Endothelial cell of umbilical vein (primary cell): ENCODE measurements at regions not wholly inside any gene's neighbourhood (a gene's known extent, or its start where the extent isn't known, plus 50 kb on each side); places are given as distances from the start of the nearest gene placed in this dataset.

ENCODE experiments used
- BruUV-seq: library from RNA; stranded (reverse); fragments of 400-500 nt; replicated peaks from 2 replicates; lab custom pipeline; 2021; lab: Mats Ljungman, UMichigan
- CTCF ChIA-PET: fragments of 300-600, 350-600 bp; sonication (Branson Sonifier 250); formaldehyde crosslinking; loops from one replicate; lab custom pipeline; 2021; ENCODE audit warnings: antibody characterized with exemption, inconsistent platforms; lab: Charles Lee
- POLR2A ChIA-PET: fragments of 300-600, 350-600 bp; sonication (Branson Sonifier 250); formaldehyde crosslinking; loops from one replicate; lab custom pipeline; 2021; ENCODE audit warnings: antibody characterized with exemption, inconsistent platforms; lab: Charles Lee
- DNase-seq: peaks from one replicate; pipeline ENCODE4 v3.0.0-alpha.2; 2011; ENCODE audit warnings: low read depth, low spot score
- FAIRE-seq: peaks from 2 replicates; lab custom pipeline; 2011; peaks lifted over from hg19 to GRCh38; lab: Jason Lieb, UNC
- H2AFZ ChIP-seq: 2 replicates; pipeline ENCODE4 v1.6.0; 2012; ENCODE audit warnings: low read depth, low read length, control low read depth, inconsistent platforms
- H3K27ac ChIP-seq: 2 replicates; pipeline ENCODE4 v1.5.1; 2011; ENCODE audit warnings: low read depth, mild to moderate bottlenecking, control low read depth, low read length, moderate library complexity; ENCODE audit not compliant: insufficient read depth
- H3K27me3 ChIP-seq, 2 experiments: 2 replicates each; pipeline versions ENCODE4 v1.6.0 to v1.6.1; 2011; ENCODE audit warnings: low read length in 2 of 2, mixed read lengths in 1 of 2; ENCODE audit not compliant: control insufficient read depth in 2 of 2, insufficient read depth in 2 of 2
- H3K36me3 ChIP-seq, 2 experiments: 2 replicates in 1 of 2; 3 replicates in 1 of 2; pipeline ENCODE4 v1.5.1; 2011; ENCODE audit warnings: low read length in 2 of 2, mild to moderate bottlenecking in 1 of 2, moderate library complexity in 1 of 2; ENCODE audit not compliant: control insufficient read depth in 2 of 2, insufficient read depth in 2 of 2; ENCODE audit errors: extremely low read depth in 1 of 2
- H3K4me1 ChIP-seq: 3 replicates; pipeline ENCODE4 v1.5.1; 2011; ENCODE audit warnings: mild to moderate bottlenecking, low read length; ENCODE audit not compliant: control insufficient read depth, insufficient read depth; ENCODE audit errors: extremely low read depth
- H3K4me2 ChIP-seq: 2 replicates; pipeline ENCODE4 v1.6.1; 2011; ENCODE audit warnings: low read length, control low read depth, mixed read lengths; ENCODE audit not compliant: insufficient read depth
- H3K4me3 ChIP-seq, 3 experiments: fragments of 200-600 bp in 1 of 3; sonication (generic), shearing (Covaris generic) in 1 of 3; replicated peaks in 1 of 3; 2 replicates each; pipeline ENCODE4 v1.5.1; 2011 to 2016; ENCODE audit warnings: control low read depth in 3 of 3, low read length in 3 of 3, mild to moderate bottlenecking in 2 of 3, inconsistent platforms in 1 of 3, low read depth in 1 of 3, moderate library complexity in 1 of 3; ENCODE audit not compliant: insufficient read depth in 1 of 3
- H3K79me2 ChIP-seq: 2 replicates; pipeline ENCODE4 v1.6.0; 2012; ENCODE audit warnings: low read length, inconsistent platforms; ENCODE audit not compliant: control insufficient read depth, insufficient read depth
- H3K9ac ChIP-seq: replicated peaks from 2 replicates; pipeline ENCODE3; 2011; ENCODE audit warnings: low read length, control low read depth; ENCODE audit not compliant: insufficient read depth; ENCODE audit errors: extremely low read depth
- H3K9me1 ChIP-seq: replicated peaks from 3 replicates; pipeline ENCODE4 v1.6.0; 2011; ENCODE audit warnings: mild to moderate bottlenecking, low read length; ENCODE audit not compliant: control insufficient read depth, insufficient read depth; ENCODE audit errors: extremely low read depth
- H3K9me3 ChIP-seq: replicated peaks from 2 replicates; pipeline ENCODE4 v1.5.1; 2012; ENCODE audit warnings: low read length, inconsistent platforms; ENCODE audit not compliant: control insufficient read depth, insufficient read depth
- H4K20me1 ChIP-seq: replicated peaks from 2 replicates; pipeline ENCODE3; 2011; ENCODE audit warnings: mild to moderate bottlenecking, low read length; ENCODE audit not compliant: control insufficient read depth, insufficient read depth; ENCODE audit errors: extremely low read depth
- EZH2 ChIP-seq: IDR thresholded peaks from 2 replicates; pipeline ENCODE4 v1.6.1; 2012; ENCODE audit warnings: borderline replicate concordance, low read depth, mild to moderate bottlenecking, moderate library complexity, low read length, inconsistent platforms; ENCODE audit not compliant: severe bottlenecking
- GATA2 ChIP-seq: IDR thresholded peaks from 2 replicates; pipeline ENCODE4 v1.7.0; 2011; ENCODE audit warnings: low read depth, mild to moderate bottlenecking, moderate library complexity, mixed read lengths, low read length; ENCODE audit not compliant: insufficient read length, insufficient read depth
- JUN ChIP-seq: IDR thresholded peaks from 2 replicates; pipeline ENCODE4 v1.6.1; 2011; ENCODE audit warnings: borderline replicate concordance, low read depth; ENCODE audit not compliant: insufficient read length, insufficient read depth
- MYC ChIP-seq: IDR thresholded peaks from one replicate; pipeline ENCODE4 v1.6.1; 2011; ENCODE audit warnings: mild to moderate bottlenecking, low read depth, low read length
- POLR2A ChIP-seq: IDR thresholded peaks from 2 replicates; pipeline ENCODE4 v1.6.1; 2012; ENCODE audit warnings: low read depth, mild to moderate bottlenecking, control low read depth, low read length
- dilution Hi-C: fragments of 300-500 bp; cut with MboI; formaldehyde crosslinking; loops from one replicate; pipeline ENCODE4 v1.15.0; 2019; ENCODE audit warnings: low sequenced_read_pairs; ENCODE audit not compliant: extremely low pct_ligation_motif_present
- intact Hi-C: fragments of 100-400 bp; cut with micrococcal nuclease; formaldehyde crosslinking; loops from one replicate; pipeline ENCODE4 v1.10.0; 2022
- TF ChIP-seq, protein P1 (sequence below), 2 donors: IDR thresholded peaks; 1 replicate in 1 of 2; 2 replicates in 1 of 2; pipeline ENCODE4 v1.5.1; 2011; ENCODE audit warnings: low read length in 2 of 2, mild to moderate bottlenecking in 2 of 2, moderate library complexity in 2 of 2, control low read depth in 1 of 2, inconsistent platforms in 1 of 2, low read depth in 1 of 2; ENCODE audit not compliant: insufficient read depth in 1 of 2; ENCODE audit errors: extremely low read depth in 1 of 2
- TF ChIP-seq, protein P2 (sequence below): IDR thresholded peaks from 2 replicates; pipeline ENCODE4 v1.6.1; 2011; ENCODE audit not compliant: insufficient read depth, insufficient read length

DNA sequence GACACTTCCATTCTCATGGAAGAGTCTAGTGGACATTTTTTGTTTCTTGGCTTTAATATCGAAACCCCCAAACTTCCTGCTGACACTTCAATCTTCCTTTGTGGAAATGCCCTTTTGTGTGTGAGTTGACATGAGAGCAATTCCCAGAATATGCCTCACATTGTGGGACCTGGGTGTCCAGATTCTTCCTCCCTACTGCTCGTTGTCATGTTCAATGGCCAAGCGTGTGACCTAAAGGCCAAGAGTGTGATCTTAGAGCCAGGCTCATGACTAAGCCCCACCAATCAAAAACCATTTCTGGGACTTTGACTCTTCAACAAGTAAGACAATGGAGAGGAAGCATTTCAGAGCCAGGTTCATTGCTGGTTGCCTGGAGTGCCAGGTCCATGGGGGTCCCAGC is 52.5 kb upstream of the BMPER start:
- Histone ChIP-seq H3K79me2 (no peaks in the 10 kb centered on the region), H3K4me3 (no peak overlapping the region), H3K27me3 (peaks cover 0 to 2% of the 10 kb centered on the region in 2 experiments), H2AFZ (no peak overlapping the region), H3K4me1 (no peaks in the 10 kb centered on the region), H3K27ac (no peak overlapping the region), H4K20me1 (no peaks in the 10 kb centered on the region), H3K36me3 (no peaks in the 10 kb centered on the region), H3K9me1 (no peaks in the 10 kb centered on the region), H3K4me2 (no peak overlapping the region), H3K9me3 (no peaks in the 10 kb centered on the region), H3K9ac (no peak overlapping the region)
- CTCF ChIA-PET, result no interaction called here
- no peak for TF ChIP-seq EZH2
- no peak for TF ChIP-seq POLR2A
- TF ChIP-seq MYC, result no peak
- TF ChIP-seq, protein P1, sequence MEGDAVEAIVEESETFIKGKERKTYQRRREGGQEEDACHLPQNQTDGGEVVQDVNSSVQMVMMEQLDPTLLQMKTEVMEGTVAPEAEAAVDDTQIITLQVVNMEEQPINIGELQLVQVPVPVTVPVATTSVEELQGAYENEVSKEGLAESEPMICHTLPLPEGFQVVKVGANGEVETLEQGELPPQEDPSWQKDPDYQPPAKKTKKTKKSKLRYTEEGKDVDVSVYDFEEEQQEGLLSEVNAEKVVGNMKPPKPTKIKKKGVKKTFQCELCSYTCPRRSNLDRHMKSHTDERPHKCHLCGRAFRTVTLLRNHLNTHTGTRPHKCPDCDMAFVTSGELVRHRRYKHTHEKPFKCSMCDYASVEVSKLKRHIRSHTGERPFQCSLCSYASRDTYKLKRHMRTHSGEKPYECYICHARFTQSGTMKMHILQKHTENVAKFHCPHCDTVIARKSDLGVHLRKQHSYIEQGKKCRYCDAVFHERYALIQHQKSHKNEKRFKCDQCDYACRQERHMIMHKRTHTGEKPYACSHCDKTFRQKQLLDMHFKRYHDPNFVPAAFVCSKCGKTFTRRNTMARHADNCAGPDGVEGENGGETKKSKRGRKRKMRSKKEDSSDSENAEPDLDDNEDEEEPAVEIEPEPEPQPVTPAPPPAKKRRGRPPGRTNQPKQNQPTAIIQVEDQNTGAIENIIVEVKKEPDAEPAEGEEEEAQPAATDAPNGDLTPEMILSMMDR (IDR thresholded peaks at IDR 0.05; ENCODE audit: extremely low read depth in 1 of 2, insufficient read depth in 1 of 2, low read depth in 1 of 2, low read length in 2 of 2), result no peak
- TF ChIP-seq GATA2, result no peak
- no peak for TF ChIP-seq JUN
- DNase-seq (peak; percentile 6), FAIRE-seq (no peak)
- intact Hi-C loops (no loop called here), dilution Hi-C loops (no loop called here)
- POLR2A ChIA-PET, result no interaction called here
- BruUV-seq, result no TSS peak

GRCh38 chr7:33853361-33854062 is 51.8 kb upstream of the BMPER start:
- no peak overlapping the region for H2AFZ ChIP-seq
- no peaks in the 10 kb centered on the region for H3K36me3 ChIP-seq
- DNase-seq (no peak), FAIRE-seq (no peak)
- intact Hi-C loops, result no loop called here
- no peak overlapping the region for H3K4me2 ChIP-seq
- no peak overlapping the region for H3K27ac ChIP-seq
- no peaks in the 10 kb centered on the region for H3K9me3 ChIP-seq
- no peaks in the 10 kb centered on the region for H4K20me1 ChIP-seq
- H3K79me2 ChIP-seq, result no peaks in the 10 kb centered on the region
- no peaks in the 10 kb centered on the region for H3K9me1 ChIP-seq
- POLR2A ChIA-PET, result no interaction called here
- CTCF ChIA-PET, result no interaction called here
- TF ChIP-seq, protein P2, sequence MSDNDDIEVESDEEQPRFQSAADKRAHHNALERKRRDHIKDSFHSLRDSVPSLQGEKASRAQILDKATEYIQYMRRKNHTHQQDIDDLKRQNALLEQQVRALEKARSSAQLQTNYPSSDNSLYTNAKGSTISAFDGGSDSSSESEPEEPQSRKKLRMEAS, result no peak
- H3K4me3 ChIP-seq, result no peak overlapping the region
- no TSS peak for BruUV-seq
- H3K4me1 ChIP-seq, result no peaks in the 10 kb centered on the region
- dilution Hi-C loops, result no loop called here
- peaks cover 0 to 2% of the 10 kb centered on the region in 2 experiments for H3K27me3 ChIP-seq
- no peak overlapping the region for H3K9ac ChIP-seq
